Astrocyte (in vitro differentiated cells and primary cell): ENCODE measurements at regions not wholly inside any gene's neighbourhood (a gene's known extent, or its start where the extent isn't known, plus 50 kb on each side); places are given as distances from the start of the nearest gene placed in this dataset.

ENCODE experiments used
- CTCF ChIP-seq: IDR thresholded peaks from 2 replicates; pipeline ENCODE4 v1.5.1; 2011; ENCODE audit warnings: low read depth, mild to moderate bottlenecking, inconsistent platforms, low read length, moderate library complexity; ENCODE audit not compliant: insufficient read depth
- EZH2 ChIP-seq: IDR thresholded peaks from 2 replicates; pipeline ENCODE4 v1.6.1; 2012; ENCODE audit warnings: mild to moderate bottlenecking, low read length, inconsistent platforms; ENCODE audit not compliant: insufficient read depth

- TF ChIP-seq EZH2, result no peak
- TF ChIP-seq CTCF, result no peak
Measured at GRCh38 chr2:149806651-149807050, 219.1 kb upstream of the MMADHC start.
